DMS53 (cell line): ENCODE measurements at regions not wholly inside any gene's neighbourhood (a gene's known extent, or its start where the extent isn't known, plus 50 kb on each side); places are given as distances from the start of the nearest gene placed in this dataset.
"Not testable (repeated sequence)": the region's sequence is repeated elsewhere in the genome, so short reads cannot be mapped to it uniquely, and the experiment has no call there.

Experiments used
- DNase-seq: peaks from one replicate; lab custom pipeline; 2025; lab: John Stamatoyannopoulos, UW

DNA sequence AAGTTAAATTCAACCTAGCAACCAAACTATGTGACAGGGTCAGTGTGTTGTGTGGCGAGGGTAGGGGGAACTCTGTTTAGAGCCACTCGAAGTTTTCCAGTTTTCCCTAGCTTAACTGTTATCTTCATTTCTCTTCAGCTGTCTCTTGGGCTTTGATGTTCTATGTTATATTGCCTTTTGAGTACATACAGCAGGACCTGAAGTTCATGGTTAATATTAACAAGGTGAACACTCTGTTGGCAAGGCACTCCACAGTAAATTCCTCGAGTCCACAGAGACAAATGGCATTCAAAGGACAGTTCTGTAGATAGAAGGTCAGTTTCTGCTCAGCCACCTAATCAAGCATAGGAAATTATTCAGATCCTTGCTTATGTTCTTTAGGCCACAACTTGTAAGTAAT lies 147.9 kb upstream of the DPH6 start:
- no peak for DNase-seq

DNA sequence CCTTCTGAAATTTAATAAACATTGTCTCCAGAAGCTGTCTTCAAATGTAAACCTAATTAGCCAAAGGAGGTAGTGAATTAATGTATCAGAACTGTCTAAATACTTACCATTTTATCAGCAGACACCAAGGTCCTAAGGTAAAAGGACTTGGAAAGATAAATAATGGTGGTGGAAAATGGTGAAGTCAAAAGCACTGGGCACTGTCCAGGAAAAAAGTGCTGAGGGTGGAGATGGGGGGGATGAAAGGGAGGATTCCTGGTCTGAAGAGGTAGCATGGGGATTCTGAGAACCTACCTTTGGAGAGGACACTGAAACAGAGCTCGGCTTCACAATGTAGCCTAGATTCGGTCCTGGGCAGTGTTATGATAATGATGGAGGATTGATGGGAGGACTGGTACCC lies 149.0 kb upstream of the DPH6 start:
- DNase-seq, result no peak

DNA sequence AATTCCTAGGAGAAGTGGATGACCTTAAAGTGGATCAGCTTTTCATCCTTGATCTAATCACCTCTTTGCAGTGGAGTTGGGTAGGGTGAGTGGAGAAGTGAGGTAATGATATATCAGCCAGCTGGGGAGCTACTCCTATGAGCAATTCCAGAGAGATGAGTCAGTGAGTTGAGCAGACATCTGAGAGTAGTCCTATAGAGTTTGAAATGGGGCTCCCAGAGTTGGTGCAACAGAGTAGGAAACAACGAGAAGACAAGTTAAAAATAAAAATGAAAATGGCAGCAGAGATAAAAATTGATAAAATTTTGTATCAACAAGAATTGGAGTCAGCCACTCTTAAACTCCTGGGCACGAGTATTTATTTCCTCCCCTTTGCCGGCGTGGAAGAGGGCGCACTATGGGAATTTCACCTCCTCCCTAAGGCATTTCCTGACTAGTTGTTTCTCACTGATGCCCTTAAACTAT lies 150.8 kb upstream of the DPH6 start:
- DNase-seq, result peak; percentile 45

DNA sequence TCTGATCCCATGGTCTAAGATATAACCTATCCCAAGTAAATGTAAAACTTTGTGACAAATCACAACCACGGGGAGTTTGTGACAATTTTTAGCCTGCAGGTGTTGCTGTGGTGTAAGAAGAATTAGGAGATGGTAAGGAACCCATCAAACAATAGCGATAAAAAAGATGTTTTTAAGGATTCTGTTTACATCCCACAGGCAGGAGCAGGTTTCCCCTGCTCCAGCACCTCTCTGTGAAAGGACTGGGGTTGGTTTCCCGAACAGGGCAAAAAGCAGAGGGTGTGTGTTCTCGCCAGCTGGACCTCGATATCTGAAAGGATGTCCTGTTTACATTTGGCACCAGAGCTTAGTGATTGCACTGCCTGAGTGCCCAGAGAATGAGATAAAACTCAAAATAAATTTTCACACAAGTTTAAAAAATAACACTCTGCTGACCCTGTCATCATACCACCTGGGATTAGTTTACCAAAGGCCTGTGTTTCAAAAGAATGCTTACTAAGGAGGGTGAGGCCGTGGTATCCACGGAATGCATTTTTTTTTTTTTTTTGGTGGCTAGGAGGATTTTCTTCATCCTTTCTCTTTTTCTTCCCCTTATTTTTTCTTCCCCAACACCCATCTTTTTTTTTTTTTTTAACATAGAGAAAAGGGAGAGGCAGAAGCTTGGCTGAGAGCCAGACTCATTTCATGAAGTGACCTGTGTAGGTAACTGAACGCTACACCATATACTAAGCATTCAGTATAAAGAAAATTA lies 151.8 kb upstream of the DPH6 start:
- DNase-seq, result peak; percentile 19

DNA sequence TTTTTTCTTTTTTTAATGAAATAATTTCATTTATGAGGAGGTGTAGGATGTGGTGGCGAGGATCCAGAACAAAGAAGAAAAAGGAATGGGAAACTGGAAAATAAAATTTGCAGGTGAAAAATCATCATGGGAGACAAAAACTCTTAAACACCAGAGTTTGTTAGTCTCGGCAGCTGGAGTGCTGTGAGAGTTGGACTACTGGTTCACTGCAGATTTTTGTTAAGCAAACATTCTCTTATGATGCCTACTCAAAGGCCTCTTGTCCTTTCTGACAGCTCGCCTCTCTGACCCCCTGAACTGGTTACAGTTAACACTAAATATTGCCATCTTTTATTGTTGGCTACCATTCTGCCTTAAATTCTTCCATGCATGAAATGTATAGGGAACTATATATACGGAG lies 152.4 kb upstream of the DPH6 start:
- peak; percentile 6 for DNase-seq

DNA sequence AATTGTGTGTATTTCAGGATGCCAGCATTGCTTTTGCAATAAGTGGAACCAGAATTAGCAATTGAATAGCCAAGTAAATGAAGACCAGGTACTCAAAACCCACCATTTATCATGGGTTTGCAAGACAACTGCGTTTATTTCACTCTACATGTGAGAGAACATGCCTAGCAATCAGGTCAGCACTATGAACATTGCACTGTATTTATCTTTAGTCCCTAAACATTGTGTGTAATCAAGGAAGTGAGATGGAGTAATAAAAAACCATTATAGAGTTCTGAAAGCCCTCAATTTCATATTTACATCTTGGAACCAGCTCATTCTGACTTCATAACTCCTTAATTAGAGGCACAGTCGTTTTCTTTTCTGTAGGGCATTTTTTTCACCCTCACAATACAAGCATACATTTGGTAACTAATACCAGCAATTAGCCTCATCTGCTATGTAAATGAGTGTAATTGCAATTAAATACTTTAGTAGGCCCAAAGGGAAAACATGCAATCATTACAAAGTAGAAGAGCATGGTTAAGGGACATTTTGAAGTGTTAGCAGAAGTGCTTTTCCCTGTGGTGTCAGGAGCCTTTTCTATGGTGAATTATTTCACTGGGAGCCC lies 153.1 kb upstream of the DPH6 start:
- no peak for DNase-seq

DNA sequence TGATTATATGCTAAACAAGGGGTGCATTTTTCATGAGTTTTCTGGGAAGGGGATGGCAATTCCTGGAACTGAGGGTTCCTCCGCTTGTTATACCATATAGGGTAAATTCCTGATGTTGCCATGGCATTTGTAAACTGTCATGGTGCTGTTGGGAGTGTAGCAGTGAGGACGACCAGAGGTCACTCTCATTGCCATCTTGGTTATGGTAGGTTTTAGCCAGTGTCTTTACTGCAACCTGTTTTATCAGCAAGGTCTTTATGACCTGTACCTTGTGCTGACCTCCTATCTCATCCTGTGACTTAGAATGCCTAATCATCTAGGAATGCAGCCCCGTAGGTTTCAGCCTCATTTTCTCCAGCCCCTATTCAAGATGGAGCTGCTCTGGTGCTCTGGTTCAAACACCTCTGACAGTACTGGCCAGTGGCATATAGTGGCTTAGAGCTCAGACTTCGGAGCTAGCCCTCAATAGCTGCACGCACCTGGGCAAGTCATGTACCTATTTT lies 154.2 kb upstream of the DPH6 start:
- not testable (repeated sequence) for DNase-seq

DNA sequence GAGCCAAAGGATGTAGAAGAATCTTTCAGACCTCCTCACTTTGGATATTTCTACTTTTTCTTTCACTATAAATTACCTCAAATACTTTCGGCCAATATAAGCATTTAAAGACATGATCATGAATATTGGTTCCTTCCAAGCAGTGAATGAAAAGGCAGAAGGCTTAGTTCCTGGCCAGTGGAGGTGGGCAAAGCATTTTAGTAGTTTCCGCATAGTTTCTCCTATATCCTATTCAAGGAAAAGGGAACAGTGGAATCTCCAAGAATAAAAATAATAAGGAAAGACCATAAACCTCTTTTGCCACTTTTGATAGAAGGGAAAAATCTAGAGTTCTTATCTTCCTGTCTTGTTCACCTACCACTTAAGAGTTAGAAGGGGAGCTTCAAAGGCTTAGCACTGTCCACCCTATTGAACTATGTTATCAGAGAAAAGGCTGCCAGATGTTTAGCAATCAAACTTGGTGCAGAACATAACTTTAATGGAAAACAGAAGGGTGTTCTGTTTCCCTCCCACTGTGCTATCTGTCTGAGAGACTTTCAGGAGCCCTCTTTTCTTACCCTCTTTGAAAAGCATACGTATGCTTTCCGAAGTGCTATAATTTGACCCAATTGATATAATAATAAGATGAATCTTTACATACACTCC lies 155.6 kb upstream of the DPH6 start:
- no peak for DNase-seq

DNA sequence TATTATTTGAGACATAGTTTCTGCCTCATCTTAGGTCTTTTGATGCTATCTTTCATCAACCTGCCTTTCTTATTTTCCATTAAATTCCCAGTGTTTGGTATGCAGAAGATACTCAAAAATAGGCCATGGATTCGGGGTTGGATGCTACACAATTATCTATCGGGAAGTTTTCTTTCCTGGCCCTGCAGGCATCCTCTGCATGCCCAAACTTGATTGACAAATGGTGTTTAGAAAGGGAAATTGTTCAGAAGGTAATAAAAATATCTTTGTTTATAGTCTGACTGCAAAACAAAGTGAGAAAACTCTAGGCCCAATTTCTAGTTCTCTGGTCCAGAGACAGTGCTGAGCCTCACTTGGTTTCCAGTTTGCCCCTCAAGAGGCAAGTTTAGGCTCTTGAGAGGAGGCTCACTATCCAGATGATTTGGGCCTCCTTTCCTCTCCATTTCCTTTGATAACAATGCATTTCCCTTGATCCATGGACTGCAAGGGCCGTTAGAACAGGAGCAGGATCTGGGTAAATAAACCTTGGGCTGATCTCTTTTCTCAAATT lies 157.1 kb upstream of the DPH6 start:
- DNase-seq, result no peak

DNA sequence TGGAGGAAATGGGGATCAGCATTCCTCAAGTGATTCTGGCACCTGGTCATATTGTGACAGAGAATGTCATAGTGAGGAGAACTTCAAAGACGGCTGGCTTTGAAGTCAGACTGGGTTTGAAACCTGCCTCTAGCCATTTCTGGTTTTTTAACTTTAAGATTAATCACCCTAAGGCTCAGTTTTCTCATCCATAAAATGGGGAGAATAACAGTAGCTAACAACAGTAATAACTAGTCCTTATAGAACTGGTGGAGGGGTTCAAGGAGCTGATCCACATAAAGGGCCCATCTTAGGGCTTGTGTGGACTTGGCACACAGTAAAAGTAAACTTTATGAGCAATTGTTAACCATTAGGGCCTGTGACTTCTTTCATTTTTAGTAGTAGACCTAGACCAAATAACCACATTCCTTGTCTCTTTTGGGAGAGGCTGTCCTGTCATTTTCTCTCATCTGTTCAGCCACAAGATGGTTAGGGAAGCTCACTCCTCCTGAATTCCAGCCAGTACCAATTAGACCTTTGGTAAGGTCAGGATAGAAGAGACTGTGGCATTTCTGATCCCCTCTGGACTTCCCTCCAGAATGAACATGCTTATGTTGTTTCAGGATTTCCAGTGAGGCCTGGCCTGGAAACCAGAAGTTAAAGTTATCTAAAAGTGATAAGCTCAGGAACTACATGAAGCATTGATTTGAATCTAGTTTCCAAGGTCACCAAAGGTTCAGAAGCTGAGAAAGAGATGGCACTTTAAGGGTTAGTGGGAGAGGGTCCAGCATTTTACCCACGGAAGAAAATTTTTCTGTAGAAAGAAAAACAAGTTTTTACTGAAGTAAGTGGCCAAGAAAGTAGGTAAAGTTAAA lies 159.3 kb upstream of the DPH6 start:
- DNase-seq, result no peak

DNA sequence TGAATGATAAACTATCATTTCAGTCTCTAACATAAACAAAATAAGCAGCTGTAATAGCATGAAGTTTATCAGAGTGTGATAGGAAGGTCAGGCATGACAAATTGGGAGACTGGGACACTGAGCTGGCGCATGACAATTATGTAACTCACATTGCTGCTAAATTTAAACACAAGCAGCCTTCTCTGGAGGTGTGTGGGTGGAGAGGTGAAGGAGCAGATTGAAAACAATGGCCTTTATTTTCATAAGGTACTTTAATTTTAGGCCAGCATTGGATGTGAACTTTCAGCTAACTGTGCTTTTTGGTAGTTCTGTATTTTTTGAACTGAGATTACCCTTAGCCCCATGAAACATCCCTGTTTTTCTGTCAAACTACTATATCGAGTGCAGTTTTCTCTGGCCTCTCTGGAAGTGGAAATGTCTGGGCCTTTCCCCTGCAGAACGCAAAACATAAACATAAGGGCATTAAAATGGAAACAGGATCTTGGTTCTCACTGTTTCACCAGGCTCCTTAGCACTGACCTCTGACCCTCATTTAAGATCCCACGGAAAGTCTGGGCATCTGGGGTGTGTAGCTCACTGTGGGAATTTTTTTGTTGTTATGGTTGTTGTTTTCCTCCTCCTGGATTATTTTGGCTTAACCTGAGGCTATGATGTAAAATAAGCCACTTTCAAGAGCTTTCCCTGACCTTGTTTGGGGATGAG lies 160.1 kb upstream of the DPH6 start:
- no peak for DNase-seq

DNA sequence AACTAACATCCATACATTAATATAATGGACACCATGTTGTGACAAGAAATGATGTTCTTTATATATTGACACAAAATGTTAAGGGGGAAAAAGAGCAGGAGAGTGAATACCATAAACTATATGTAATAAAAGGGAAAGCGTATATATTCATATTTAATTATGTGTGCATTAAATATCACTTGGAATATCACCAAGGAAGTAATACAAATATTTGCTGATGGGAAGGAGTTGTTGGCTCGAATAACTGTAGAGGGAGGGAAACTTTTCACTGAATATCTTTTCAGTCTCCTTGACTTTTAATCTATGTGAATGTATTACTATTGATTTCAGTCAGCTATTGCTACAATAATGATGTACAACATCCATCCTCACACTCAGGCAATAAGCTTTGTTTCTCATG lies 167.0 kb upstream of the DPH6 start:
- DNase-seq, result no peak

DNA sequence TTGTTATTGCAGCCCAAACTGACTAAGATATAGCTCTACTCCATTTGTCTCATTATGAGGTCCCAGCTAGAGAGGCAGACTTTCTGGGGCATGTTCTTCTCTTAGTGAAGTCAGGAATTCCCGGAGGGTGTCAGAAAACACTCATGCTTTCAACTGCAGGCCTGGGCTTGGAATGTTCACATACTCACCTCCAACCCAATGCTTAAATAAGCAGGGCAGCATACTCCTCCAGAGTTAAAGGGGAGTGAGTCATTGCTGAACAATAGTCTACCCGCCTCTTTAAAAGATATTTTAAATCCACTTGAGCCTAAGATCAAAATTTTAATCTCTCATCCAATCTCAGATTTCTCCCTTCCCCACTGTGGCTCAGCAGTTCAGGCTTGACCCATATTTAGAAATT lies 167.8 kb upstream of the DPH6 start:
- peak; percentile 10 for DNase-seq

DNA sequence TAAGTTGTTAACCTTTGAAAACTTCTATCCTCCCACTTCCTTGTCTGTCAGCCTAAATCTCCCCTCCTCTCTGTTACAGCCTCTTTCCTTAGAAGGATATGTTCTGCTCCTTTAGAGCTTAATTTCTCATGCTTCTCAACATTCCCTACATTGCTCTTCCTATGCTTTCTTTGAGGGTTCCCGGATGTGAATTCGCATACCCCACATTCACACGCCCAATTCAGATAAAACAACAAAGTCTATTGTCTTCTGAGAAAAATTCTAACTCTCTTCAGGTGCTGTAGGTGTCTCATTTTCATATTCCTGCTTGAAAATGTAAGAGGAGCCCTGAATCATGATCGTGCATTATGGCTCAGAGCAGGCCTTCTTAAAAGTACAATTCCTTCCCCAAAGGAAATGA lies 171.8 kb upstream of the DPH6 start:
- no peak for DNase-seq

DNA sequence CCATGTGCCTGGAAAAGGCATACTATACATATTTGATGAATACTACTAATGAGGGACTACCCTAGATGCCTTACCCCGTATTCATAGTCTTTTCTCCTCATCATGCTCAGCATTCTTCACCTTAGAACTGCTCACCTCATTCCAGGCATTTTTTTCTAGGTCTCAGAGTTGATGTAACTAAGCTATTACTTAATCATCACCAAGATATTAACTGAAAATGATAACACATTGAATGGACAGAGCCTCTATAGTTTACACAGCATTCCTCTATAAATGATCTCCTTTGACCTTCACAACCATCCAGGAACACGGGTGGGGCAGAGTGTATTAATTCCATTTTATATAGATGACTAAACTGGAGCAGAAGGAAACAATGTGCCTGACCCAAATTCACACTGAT lies 174.1 kb upstream of the DPH6 start:
- DNase-seq, result no peak

DNA sequence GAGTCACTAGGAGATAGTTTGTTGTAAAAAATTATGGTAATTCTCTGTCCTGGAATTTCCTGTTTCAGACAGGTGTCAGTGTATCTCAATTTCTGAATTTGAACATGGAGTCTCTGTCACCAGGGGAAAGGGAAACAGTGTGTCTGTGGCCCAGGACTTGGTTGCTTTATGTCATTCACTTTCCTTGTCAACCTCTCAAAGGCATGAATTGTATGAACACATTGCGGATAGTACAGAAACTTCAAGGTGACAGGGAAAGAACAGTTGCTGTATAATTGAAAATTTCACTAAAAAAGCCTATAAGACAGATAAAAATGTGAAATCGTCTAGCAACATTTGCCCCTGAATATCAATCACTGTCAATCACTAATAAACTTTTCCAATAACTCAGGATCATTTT lies 175.0 kb upstream of the DPH6 start:
- DNase-seq, result no peak

DNA sequence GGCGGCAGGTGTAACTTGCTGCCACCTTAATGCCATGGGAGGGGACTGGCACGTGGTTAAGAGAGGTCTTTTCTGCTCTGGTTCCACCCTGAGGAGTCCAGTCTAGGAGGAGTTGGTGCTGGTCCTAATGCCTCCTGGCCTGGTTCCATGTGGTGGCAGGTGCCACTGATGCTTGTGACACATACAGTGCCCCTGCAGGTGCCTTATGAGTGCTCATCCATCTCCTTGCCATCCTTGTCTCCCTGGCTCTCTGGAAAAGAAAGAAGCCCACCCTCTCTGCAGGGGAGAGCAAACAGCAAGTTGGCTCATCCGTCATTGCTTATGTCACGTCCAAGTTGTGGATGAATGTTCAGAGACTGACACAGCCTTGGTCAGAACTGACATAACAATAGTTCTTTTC lies 175.8 kb upstream of the DPH6 start:
- DNase-seq, result no peak

DNA sequence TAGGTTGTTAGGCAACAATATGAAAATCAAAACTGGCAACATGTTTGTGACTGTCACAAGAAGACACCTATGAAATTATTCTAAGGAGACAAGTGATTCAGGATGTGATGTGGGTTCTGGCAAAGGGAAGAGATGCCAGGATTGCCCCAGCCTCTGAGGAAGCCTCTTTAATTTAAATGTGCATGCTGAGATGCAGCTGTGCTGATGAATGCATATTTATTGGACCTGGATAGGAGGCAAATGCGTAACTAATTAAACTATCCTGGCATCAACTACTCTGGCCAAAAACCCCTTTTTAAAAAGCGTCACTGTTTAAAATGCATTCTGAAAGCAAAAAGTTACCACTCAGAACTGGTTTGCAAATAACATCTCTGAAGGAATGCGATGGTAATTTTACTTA lies 176.5 kb upstream of the DPH6 start:
- DNase-seq, result no peak

DNA sequence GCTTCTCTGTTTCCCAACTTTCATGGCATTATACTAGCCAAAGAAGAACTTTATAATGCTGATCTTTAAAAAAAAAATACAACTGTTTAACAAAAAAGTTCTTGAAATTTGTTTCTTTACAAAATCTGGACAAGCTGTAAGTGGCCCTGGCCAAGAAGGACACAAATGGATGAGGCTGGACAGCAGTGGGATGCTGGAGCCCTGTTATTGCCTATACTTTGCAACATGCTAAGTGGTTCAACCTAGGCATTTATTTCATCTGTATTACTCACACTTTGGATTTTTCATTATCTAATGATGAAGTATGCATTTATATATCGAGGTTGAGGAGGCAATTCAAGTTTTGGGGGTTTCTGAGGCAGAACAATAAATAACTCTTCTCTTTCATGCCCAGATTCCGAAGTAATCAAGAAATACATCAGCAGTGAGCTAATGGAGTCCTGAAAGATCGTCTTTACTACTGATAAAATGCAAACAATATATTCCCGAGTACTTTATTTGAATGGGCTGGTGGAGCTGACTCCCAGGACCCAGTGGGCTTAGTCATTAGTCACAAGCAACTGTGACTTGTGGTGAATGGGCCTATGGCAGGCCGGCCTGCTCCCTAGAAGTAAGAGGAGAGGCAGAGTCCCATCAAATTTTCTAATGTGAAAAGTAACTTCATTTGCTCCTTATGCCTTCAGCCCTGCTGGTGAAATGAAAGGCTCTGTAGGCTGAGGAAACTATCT lies 177.3 kb upstream of the DPH6 start:
- no peak for DNase-seq

DNA sequence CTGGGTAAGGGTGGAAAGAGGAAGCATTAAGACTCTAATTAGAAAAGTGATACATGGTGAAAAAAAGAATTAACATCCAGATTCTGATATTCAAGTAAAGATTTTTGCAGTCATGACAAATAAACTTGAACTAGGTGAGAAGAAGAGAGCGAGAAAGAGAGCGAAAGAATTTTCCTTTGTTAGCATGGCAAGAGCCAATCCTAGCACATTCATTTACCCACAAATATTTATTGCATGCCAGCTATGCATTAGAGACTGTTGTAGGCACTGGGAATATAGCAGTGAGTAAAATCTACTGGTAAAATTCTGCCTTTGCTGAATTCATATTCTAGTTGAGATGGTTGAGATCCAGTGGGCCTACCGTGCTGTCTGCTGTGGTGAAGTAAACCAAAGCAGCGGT lies 177.9 kb upstream of the DPH6 start:
- no peak for DNase-seq

DNA sequence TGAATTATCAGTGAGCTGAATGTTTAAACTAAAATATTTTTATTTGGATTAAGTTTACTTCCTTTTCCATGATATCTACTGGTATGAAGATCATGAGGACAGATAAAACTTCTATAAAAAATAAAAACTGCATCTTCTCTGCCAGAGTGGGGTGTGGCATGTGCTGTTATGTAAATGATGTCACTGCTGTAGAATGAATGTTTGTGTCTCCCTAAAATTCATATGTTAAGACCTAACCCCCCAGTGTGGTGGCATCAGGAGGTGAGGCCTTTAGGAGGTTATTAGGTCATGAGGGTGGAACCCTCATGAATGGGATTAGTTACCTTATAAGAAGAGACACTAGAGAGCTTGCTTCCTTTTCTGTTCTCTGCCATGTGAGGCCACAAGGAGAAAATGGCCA lies 178.7 kb upstream of the DPH6 start:
- no peak for DNase-seq
